ENCODE measurements at regions not wholly inside any gene's neighbourhood (a gene's known extent, or its start where the extent isn't known, plus 50 kb on each side); places are given as distances from the start of the nearest gene placed in this dataset.

- TF ChIP-seq CTCF (IDR thresholded peaks at IDR 0.05; ENCODE audit: insufficient read depth, low read depth, low read length) (no peak), EZH2 (IDR thresholded peaks at IDR 0.05; ENCODE audit: insufficient read depth, low read length) (no peak)
Observed at GRCh38 chr4:44002368-44002767, 446.2 kb downstream of the KCTD8 start.
